HepG2 (cell line): ENCODE measurements at regions not wholly inside any gene's neighbourhood (a gene's known extent, or its start where the extent isn't known, plus 50 kb on each side); places are given as distances from the start of the nearest gene placed in this dataset.

Source experiments
- DNMT3B ChIP-seq: conservative IDR thresholded peaks from 2 replicates; pipeline ENCODE4 v1.6.1; 2016; ENCODE audit warnings: missing biosample characterization, control low read depth
- FOXK2 ChIP-seq: fragments of 450-650 bp; IDR thresholded peaks from 2 replicates; pipeline ENCODE4 v1.6.1; 2016
- IKZF1 ChIP-seq: fragments of 450-650 bp; IDR thresholded peaks from 2 replicates; pipeline ENCODE4 v1.7.1; 2016
- MTA3 ChIP-seq: sonication (generic); formaldehyde crosslinking; IDR thresholded peaks from 2 replicates; pipeline ENCODE4 v1.4.0; 2020; ENCODE audit warnings: missing genetic modification reagents
- MXI1 ChIP-seq: IDR thresholded peaks from 3 replicates; pipeline ENCODE4 v1.6.1; 2012; ENCODE audit warnings: low read depth, low read length, inconsistent platforms, borderline replicate concordance
- ZBTB33 ChIP-seq: sonication (generic); formaldehyde crosslinking; IDR thresholded peaks from 2 replicates; pipeline ENCODE4 v1.4.0; 2020; ENCODE audit warnings: missing genetic modification reagents
- TF ChIP-seq, protein P1 (sequence below): sonication (generic); formaldehyde crosslinking; IDR thresholded peaks from 2 replicates; pipeline ENCODE4 v1.5.0; 2020; ENCODE audit warnings: missing genetic modification reagents

- TF ChIP-seq DNMT3B (CRISPR knock-in tag): no peak
- TF ChIP-seq MXI1: no peak
- TF ChIP-seq FOXK2: no peak
- TF ChIP-seq MTA3 (CRISPR knock-in tag): no peak
- TF ChIP-seq ZBTB33 (CRISPR knock-in tag): no peak
- TF ChIP-seq, protein P1, sequence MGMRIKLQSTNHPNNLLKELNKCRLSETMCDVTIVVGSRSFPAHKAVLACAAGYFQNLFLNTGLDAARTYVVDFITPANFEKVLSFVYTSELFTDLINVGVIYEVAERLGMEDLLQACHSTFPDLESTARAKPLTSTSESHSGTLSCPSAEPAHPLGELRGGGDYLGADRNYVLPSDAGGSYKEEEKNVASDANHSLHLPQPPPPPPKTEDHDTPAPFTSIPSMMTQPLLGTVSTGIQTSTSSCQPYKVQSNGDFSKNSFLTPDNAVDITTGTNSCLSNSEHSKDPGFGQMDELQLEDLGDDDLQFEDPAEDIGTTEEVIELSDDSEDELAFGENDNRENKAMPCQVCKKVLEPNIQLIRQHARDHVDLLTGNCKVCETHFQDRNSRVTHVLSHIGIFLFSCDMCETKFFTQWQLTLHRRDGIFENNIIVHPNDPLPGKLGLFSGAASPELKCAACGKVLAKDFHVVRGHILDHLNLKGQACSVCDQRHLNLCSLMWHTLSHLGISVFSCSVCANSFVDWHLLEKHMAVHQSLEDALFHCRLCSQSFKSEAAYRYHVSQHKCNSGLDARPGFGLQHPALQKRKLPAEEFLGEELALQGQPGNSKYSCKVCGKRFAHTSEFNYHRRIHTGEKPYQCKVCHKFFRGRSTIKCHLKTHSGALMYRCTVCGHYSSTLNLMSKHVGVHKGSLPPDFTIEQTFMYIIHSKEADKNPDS (CRISPR knock-in tag): no peak
- no peak for TF ChIP-seq IKZF1
These were observed 128.6 kb upstream of the KCTD7 start for GRCh38 chr7:66500087-66500486.
